ENCODE measurements at regions not wholly inside any gene's neighbourhood (a gene's known extent, or its start where the extent isn't known, plus 50 kb on each side); places are given as distances from the start of the nearest gene placed in this dataset.

DNA sequence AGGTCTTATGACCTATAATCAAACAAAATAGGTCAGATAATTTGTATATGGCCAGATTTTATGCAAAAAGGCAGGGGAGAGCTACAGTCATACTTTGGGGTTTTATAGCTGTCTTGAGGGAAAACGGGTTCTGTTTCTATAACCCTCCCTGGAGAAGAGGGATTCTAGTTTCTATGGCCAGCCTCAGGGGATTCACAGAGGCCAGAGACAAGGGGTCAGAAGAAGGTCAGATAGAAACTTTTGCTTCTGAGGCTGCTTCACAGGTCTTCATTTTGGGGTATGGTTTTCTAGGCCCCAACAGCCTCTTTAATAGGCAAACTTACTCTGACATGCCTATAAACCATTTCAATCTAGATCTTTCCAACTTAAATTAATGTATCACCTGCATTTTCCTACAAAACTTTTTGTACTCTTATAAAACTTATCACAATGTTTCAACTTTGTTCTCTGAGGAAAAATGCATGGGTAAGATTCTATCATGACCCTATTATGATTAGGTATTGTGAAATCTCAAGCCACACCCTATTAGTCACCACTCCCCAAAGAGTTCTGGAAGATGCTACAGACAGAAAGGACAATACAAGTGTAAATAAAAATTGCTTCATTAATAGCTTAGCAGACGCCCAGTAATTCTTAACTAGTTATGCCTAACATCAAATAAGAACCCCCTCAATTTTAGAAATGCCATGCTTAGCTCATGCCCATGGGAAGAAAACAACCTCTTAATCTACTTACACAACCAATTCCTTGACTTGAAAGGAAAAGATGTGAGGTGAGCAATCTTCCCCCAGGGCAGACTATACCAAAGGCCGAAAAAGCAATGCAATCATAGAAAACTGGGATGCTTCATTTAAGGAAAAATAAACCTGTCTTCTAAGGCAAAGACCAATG is 396.6 kb downstream of the TLR4 start:
- Histone ChIP-seq H3K27me3 (ENCODE audit: insufficient read depth, low read length) (no peaks in the 10 kb centered on the region), H4K20me1 (ENCODE audit: insufficient read depth, low read length) (no peaks in the 10 kb centered on the region), H3K4me1 (ENCODE audit: insufficient read depth, low read length, severe bottlenecking) (no peaks in the 10 kb centered on the region), H3K4me2 (ENCODE audit: low read length) (no peak overlapping the region), H3K79me2 (ENCODE audit: insufficient read depth, low read length) (no peaks in the 10 kb centered on the region), H3K4me3 (ENCODE audit: low read depth, low read length, poor library complexity, severe bottlenecking) (no peak overlapping the region), H3K9me3 (ENCODE audit: low read length) (no peaks in the 10 kb centered on the region), H3K36me3 (ENCODE audit: insufficient read depth, low read length) (no peaks in the 10 kb centered on the region), H3F3A (ENCODE audit: insufficient read depth, low read length) (no peaks in the 10 kb centered on the region), H3K9me2 (ENCODE audit: low read depth, low read length) (no peaks in the 10 kb centered on the region), H3K27ac (ENCODE audit: low read depth, low read length, poor library complexity, severe bottlenecking) (no peak overlapping the region), H2AFZ (ENCODE audit: low read length) (no peak overlapping the region), H3K9ac (ENCODE audit: low read length) (no peak overlapping the region)
- TF ChIP-seq EZH2 (IDR thresholded peaks at IDR 0.05; ENCODE audit: borderline replicate concordance, low read length), result no peak
- TF ChIP-seq CTCF (IDR thresholded peaks at IDR 0.05; ENCODE audit: low read length), result no peak

DNA sequence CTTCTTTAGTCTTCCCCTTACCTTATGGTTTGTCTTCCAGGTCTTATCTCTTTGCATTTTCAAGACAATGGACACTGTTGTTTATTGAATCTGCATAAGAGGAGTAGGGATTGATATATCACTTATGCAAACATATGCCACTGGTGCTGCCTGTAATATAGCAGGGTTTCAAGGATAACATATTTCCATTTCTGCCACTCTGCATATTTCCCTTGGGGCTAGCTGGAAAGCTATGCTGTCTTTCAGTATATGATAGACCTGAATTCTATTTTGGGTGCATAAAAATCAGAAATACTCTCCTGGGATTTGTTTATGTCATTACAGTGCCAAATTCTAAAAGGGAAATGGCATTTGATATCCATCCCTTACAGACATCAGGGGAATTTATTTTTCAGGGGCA is 400.2 kb downstream of the TLR4 start:
- no peaks in the 10 kb centered on the region for H3K9me3 ChIP-seq (ENCODE audit: low read length)
- H3F3A ChIP-seq (ENCODE audit: insufficient read depth, low read length), result no peaks in the 10 kb centered on the region
- no peak overlapping the region for H3K4me2 ChIP-seq (ENCODE audit: low read length)
- no peaks in the 10 kb centered on the region for H3K4me1 ChIP-seq (ENCODE audit: insufficient read depth, low read length, severe bottlenecking)
- no peaks in the 10 kb centered on the region for H4K20me1 ChIP-seq (ENCODE audit: insufficient read depth, low read length)
- H3K27ac ChIP-seq (ENCODE audit: low read depth, low read length, poor library complexity, severe bottlenecking), result no peak overlapping the region
- no peaks in the 10 kb centered on the region for H3K36me3 ChIP-seq (ENCODE audit: insufficient read depth, low read length)
- TF ChIP-seq EZH2 (IDR thresholded peaks at IDR 0.05; ENCODE audit: borderline replicate concordance, low read length) (no peak), CTCF (IDR thresholded peaks at IDR 0.05; ENCODE audit: low read length) (no peak)
- no peaks in the 10 kb centered on the region for H3K27me3 ChIP-seq (ENCODE audit: insufficient read depth, low read length)
- H2AFZ ChIP-seq (ENCODE audit: low read length), result no peak overlapping the region
- H3K4me3 ChIP-seq (ENCODE audit: low read depth, low read length, poor library complexity, severe bottlenecking), result no peak overlapping the region
- no peaks in the 10 kb centered on the region for H3K9me2 ChIP-seq (ENCODE audit: low read depth, low read length)
- no peaks in the 10 kb centered on the region for H3K79me2 ChIP-seq (ENCODE audit: insufficient read depth, low read length)
- H3K9ac ChIP-seq (ENCODE audit: low read length), result no peak overlapping the region

DNA sequence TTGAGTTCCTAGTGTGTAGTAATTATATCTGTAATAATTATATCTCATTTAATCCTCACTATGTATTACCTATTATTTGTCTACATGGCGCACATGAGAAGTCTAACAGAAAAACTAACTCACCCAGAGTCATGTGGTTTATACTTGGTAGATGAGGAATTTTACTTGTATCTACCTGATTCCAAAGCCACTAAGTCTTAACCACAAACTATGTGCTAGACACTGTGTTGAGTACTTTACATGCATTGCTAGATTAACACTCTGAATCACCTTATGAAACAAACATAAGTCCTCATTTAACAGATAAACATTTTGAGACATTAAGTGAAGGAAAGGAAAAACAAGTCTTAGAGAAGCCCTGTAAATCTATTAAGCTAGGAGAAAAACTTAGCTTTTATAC is 404.8 kb downstream of the TLR4 start:
- no peak overlapping the region for H2AFZ ChIP-seq (ENCODE audit: low read length)
- TF ChIP-seq CTCF (IDR thresholded peaks at IDR 0.05; ENCODE audit: low read length) (no peak), EZH2 (IDR thresholded peaks at IDR 0.05; ENCODE audit: borderline replicate concordance, low read length) (no peak)
- no peak overlapping the region for H3K27ac ChIP-seq (ENCODE audit: low read depth, low read length, poor library complexity, severe bottlenecking)
- H3K79me2 ChIP-seq (ENCODE audit: insufficient read depth, low read length), result no peaks in the 10 kb centered on the region
- H4K20me1 ChIP-seq (ENCODE audit: insufficient read depth, low read length), result no peaks in the 10 kb centered on the region
- H3K4me1 ChIP-seq (ENCODE audit: insufficient read depth, low read length, severe bottlenecking), result no peaks in the 10 kb centered on the region
- H3K9me2 ChIP-seq (ENCODE audit: low read depth, low read length), result no peaks in the 10 kb centered on the region
- H3K9me3 ChIP-seq (ENCODE audit: low read length), result no peaks in the 10 kb centered on the region
- no peaks in the 10 kb centered on the region for H3F3A ChIP-seq (ENCODE audit: insufficient read depth, low read length)
- H3K4me2 ChIP-seq (ENCODE audit: low read length), result no peak overlapping the region
- H3K4me3 ChIP-seq (ENCODE audit: low read depth, low read length, poor library complexity, severe bottlenecking), result no peak overlapping the region
- H3K36me3 ChIP-seq (ENCODE audit: insufficient read depth, low read length), result no peaks in the 10 kb centered on the region
- no peaks in the 10 kb centered on the region for H3K27me3 ChIP-seq (ENCODE audit: insufficient read depth, low read length)
- H3K9ac ChIP-seq (ENCODE audit: low read length), result no peak overlapping the region

All from OCI-LY1 (cell line).